ENCODE measurements at regions not wholly inside any gene's neighbourhood (a gene's known extent, or its start where the extent isn't known, plus 50 kb on each side); places are given as distances from the start of the nearest gene placed in this dataset.
A peak's percentile ranks its signal among the peaks of the same experiment; 100 is the strongest.
"Not testable (repeated sequence)": the region's sequence is repeated elsewhere in the genome, so short reads cannot be mapped to it uniquely, and the experiment has no call there.

DNA sequence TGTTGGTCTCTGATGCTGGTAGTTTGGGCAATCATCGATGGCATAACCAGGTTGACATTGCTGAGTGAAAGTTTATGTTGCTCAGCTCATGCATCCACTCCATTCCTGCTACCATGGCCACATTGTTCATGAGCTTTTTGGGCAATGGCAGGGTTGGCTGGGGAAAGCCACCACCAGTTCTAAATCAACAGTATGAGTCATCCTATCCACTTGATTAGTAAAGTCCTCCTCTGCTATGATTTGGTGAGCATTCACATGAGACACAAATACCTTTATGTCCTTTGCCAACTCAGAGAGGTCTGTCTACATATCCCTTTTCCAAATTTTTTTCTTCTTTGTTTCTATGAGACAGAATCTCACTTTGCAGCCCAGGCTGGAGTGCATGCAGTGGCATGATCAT, 129.7 kb upstream of the FBN2 start:
- no peak for FAIRE-seq

DNA sequence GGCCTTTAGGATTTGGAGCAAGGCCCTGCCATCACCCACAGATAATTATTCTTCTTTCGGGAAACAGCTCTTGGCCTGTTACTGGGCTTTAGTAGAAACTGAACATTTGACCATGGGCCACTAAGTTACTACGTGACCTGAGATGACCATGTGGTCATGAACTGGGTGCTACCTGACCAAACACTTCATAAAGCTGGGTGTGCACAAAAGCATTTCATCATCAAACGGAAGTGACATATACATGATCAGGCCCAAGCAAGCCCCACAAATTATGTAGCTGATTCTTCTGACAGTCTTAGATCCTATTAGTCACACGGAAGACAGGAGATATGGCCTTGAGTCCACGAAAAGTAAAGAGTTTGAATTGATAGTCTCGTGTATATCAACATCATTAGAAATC, 130.9 kb upstream of the FBN2 start:
- no peak for FAIRE-seq

GRCh38 chr5:128669803-128670202, 131.8 kb upstream of the FBN2 start:
- FAIRE-seq: no peak

- no peak for FAIRE-seq
These were observed 133.9 kb upstream of the FBN2 start for GRCh38 chr5:128671943-128672342.

DNA sequence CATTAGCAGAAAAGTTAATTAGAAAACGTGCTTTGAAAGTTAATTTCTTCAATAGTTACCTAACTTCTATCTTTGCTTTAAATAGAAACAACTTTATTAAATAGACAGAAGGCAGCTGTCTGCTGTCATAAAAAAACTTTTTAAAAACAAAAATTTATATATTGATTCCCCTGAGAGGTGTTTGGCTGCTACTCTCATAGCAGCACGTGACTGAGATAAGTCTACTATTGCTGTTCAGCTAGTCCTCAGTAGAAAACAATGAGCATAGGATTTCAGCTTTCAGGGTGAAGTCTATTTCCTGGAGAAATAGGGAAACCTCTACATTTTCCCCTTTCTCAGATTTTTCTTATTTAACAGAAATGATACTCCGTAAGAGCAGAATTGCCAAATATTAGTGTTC, 135.0 kb upstream of the FBN2 start:
- FAIRE-seq: no peak

DNA sequence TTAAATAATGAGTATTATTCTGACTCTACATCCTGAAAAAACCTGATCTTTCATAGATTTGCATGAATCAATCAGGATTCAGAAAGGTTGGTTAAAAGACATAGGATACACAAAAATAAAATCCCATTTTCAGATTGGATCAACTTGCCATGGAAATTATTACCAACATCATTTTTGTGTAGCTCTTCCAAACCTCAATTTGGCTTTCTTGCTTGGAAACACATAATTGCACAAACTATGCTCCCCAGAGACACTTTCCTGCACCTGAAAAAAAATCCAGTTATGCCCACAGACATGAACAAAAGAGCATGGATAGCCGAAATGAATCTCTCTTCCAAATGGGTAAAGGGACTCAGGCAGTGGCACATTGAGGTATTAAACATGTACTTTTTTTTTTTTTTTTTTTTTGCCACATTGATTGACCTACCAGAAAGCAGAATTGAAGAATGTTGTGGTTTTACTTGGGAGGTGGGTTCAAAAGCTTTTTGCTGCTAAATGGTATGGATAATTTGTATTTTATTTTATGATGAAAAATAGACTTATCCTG, 135.4 kb upstream of the FBN2 start:
- no peak for FAIRE-seq

DNA sequence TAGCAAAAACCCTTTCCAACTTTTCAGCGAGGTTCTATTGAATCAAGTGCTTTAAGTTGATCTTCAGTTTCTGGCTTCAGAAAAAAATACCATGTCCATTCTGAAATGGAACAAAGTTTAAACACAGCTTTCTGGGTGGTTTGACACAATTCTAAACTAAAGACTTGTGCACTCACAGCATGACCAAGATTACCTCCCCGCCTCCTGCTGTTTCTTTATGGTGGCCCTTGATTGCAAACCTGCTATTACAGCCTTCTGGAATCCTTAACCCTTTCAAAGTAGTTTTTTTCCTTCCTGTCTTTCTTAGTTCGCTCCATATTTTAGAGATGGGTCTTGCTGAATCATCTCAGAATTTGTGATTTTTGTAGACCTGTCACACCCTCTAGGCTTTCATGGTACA, 135.9 kb upstream of the FBN2 start:
- FAIRE-seq: no peak

DNA sequence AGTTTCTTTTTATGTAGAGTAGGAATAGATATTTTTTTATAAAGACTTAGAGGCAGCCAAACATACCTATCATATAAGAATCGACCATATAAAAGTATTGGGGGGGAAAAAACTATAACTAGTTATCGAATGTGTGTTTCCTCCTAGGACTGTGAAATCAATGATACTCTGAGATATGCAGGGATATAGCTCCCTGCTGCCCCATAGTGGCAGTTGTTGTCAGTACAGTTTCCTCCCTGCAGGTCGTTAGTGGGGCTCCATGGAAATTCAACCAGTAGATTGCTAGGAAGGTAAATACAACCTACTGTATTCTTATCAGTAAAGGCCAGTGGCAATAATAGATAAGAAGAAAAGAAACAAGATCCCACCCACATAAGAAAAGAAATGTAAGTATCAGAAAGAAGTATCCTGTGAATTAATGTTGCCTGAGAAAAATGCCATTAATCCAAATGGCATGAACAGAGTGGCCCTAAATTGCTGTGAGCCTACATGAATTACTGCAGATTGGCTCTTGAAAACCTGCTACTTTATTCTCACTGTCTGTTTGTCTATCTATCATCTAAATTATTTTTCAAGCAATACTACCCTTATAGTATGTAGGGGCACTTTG, 136.9 kb upstream of the FBN2 start:
- FAIRE-seq: peak; percentile 60

DNA sequence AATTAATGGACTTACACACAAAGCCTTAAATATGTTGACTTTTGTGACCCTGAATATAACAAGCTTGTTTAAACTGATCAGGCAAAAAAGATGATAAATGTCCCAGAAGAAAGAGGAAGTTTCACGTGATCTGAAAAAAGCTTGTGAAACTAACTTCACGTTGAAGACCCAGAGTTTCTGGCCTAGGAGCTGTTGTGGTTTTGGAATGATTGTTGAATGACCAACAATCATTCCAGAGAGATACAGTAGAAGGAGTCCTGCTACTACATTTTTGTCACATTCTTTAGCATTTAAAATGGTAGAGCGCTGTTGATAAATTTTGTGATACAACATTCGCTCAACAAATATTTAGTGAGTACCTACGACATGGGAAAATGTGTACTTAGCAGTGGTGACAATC, 143.1 kb upstream of the FBN2 start:
- FAIRE-seq: no peak

DNA sequence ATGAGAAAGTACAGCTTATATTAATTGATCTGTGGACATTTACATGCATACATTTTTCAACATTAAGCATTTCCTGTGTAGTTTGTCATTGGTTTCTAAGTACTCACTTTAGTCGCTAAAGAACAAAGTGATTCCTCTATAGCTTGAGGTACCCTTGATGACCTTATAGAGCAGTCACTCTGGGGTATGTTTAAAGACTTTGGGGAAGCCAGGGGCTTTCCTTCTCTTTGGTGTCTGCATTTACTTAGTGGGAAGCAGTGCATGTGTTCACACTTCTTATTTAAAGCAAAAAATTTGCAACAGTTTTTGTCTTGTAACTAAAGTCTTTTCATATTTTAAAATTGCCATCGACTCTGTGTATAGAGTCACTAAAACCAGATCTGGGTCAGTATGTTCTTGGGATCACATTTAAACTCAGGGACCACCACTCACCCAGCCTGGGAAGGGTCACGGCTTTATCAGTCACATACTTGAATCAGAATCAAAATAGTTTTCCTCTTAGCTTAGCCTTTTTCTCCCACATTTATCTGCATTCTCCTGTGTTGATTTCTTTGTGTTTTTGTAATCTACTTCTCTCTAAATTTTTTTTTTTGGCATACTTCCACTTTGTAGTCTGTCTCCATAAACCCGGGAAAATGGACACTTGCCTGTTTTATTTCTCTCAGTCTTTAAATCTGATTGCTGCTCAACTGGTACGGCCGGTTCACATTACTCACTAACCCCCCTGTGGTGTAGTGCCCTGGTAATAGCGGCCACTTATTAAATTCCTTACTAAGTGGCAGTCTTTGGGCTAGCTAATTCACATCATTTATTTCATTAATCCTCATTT, 143.9 kb upstream of the FBN2 start:
- no peak for FAIRE-seq

DNA sequence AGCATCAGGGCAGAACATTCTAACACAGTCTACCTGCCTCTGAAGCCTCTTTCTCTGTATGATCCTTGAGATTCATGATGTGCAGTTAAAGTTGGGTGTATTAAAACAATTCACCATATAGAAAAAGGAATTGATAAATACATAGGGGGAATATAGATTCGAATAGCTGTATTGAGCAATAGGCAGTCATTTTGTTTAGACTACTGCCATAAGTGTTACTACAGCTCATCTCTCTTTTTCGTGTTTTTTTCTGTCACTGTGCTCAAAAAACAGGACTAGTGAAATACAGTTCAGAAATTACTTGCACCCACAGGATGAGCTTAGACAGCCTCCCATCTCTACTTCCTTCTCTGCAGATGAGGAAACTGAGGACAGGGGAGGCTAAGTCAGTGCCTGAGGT, 144.6 kb upstream of the FBN2 start:
- no peak for FAIRE-seq

DNA sequence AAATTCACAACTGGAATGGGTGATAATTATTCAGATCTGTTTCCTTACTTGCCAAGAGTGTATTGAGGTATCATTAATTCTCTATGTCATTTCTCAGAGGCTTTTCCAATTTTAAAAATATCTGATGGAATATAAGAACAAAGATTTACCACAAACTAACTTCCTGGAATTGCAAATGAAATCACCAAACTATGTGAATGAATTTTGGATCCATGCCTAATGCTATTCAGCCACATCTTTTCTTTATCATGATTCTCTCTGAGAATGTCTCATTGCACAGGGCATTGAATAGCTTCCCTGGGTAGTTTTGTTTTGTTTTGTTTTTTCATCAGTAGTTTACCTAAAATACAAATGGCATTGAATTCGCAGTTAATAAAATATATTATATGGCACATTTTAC, 146.9 kb upstream of the FBN2 start:
- no peak for FAIRE-seq

- no peak for FAIRE-seq
These were observed 149.9 kb upstream of the FBN2 start for GRCh38 chr5:128687930-128688329.

DNA sequence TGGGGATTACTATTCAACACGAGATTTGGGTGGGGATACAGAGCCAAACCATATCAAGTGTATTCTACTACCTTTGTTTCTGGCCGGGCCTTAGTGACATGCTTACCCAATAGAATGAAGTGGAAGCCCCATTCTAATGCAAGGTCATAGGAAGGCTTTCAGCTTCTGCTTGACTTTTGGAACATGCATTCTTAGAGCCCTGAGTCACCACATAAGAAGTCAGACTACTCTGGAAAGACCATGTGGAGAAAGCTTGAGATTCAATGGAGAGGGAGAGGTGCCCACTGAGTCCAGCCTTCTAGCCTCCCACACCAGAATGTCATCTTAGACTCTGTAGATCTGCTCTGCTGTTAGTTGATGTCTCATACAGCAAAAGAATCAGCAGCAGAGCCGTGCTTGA, 155.7 kb upstream of the FBN2 start:
- no peak for FAIRE-seq

GRCh38 chr5:128695791-128696530, 157.9 kb upstream of the FBN2 start:
- FAIRE-seq: no peak

GRCh38 chr5:128701301-128701700, 163.3 kb upstream of the FBN2 start:
- no peak for FAIRE-seq

DNA sequence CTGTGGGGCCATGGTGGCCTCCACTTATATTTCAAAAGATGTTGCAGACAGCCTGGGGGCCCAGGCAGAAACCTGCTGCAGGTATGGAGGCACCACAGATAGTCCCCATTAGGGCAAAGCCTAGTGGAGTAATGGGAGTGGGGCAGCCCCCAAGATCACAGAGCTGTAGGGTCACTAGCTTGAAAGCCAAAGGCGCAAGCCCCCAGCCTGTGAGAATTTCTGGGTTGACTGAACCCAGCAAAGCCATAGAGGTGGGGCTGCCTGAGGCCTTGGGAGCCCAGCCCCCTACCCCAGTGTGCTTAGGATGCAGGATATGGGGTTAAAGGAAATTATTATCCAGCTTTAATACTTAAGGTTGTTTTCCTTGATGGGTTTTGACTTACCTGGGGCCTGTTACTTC, 165.3 kb upstream of the FBN2 start:
- FAIRE-seq: no peak

DNA sequence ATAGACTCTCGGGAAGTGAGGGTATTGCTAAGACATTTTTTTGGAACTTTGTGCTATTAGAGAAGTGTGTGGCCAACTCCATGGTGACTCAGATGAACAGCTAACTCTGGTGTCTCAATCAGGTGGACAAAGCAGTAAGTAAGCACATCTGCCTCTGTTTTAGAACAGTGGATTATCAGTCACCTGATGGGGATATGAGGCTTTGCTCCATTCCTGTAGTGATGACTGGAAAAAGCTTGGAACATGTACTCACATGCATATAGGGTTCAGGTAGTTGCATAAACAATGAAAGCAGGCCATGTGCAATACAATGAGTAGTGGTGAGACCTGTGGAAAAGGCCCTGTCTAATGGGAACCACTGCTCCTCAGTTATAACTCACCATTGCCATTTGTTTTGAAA, 168.2 kb upstream of the FBN2 start:
- no peak for FAIRE-seq

DNA sequence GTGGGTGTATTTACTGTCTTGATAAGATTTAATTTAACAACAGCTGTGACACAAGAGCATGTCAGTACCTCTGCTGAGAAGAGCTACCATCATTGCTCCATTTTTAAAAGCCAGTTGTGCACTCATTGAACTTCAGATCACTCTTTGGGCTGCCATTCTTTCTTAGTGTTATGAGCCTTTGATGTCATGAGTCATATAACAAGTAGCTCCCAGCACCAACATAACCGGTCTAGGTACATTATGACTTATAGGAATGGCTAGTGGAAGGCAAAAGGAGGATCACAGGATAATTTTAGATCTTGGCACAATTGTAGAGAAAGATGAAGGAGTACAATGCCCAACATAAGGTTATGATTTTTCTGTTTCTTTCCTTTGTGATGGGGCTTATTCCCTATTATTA, 170.8 kb upstream of the FBN2 start:
- FAIRE-seq: no peak

- no peak for FAIRE-seq
These were observed 173.2 kb upstream of the FBN2 start for GRCh38 chr5:128711216-128711615.

GRCh38 chr5:128714551-128714950, 176.5 kb upstream of the FBN2 start:
- FAIRE-seq: no peak

DNA sequence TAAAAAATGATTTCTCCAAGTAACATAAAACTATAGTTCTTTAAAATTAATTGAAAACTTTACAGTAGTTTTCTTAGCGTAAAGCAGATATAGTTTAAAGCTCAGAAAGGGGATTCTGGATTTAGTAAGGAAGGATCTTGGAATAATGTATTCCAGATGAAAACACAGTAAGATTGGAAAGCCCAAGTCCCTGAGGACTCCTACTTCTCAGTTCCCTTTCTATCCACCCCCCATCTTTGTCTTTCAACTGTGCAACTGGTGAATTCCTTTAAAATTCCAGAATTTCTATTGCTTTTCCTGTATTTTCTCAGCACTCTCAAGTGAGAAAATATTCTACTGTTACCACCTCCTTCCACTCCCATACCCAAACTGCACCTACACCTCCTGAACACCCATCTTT, 184.5 kb upstream of the FBN2 start:
- no peak for FAIRE-seq

GRCh38 chr5:128730021-128730420, 192.0 kb upstream of the FBN2 start:
- not testable (repeated sequence) for FAIRE-seq

DNA sequence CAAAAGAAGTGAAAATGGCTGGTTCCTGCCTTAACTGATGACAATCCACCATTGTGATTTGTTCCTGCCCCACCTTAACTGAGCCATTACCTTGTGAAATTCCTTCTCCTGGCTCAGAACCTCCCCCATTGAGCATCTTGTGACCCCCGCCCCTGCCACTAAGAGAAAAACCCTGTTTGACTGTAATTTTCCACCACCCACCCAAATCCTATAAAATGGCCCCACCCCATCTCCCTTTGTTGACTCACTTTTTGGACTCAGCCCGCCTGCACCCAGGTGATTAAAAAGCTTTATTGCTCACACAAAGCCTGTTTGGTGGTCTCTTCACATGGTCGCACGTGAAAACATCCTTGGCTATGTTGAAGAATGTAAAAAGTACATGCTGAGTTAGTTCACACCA, 197.6 kb upstream of the FBN2 start:
- FAIRE-seq: not testable (repeated sequence)
